ENCODE measurements at regions not wholly inside any gene's neighbourhood (a gene's known extent, or its start where the extent isn't known, plus 50 kb on each side); places are given as distances from the start of the nearest gene placed in this dataset.
"Not testable (repeated sequence)": the region's sequence is repeated elsewhere in the genome, so short reads cannot be mapped to it uniquely, and the experiment has no call there.

GRCh38 chr6:25192590-25193459 is 86.3 kb upstream of the CARMIL1 start:
- no peak for DNase-seq

GRCh38 chr6:25193460-25194171 is 85.6 kb upstream of the CARMIL1 start:
- DNase-seq: no peak

- DNase-seq: no peak
These were observed 84.9 kb upstream of the CARMIL1 start for GRCh38 chr6:25194172-25194678.

- DNase-seq: no peak
These were observed 82.7 kb upstream of the CARMIL1 start for GRCh38 chr6:25196464-25196863.

- DNase-seq: no peak
These were observed 82.1 kb upstream of the CARMIL1 start for GRCh38 chr6:25197111-25197510.

GRCh38 chr6:25199544-25199943 is 79.6 kb upstream of the CARMIL1 start:
- no peak for DNase-seq

- no peak for DNase-seq
These were observed 76.7 kb upstream of the CARMIL1 start for GRCh38 chr6:25202504-25202903.

- DNase-seq: no peak
These were observed 73.5 kb upstream of the CARMIL1 start for GRCh38 chr6:25205629-25206028.

DNA sequence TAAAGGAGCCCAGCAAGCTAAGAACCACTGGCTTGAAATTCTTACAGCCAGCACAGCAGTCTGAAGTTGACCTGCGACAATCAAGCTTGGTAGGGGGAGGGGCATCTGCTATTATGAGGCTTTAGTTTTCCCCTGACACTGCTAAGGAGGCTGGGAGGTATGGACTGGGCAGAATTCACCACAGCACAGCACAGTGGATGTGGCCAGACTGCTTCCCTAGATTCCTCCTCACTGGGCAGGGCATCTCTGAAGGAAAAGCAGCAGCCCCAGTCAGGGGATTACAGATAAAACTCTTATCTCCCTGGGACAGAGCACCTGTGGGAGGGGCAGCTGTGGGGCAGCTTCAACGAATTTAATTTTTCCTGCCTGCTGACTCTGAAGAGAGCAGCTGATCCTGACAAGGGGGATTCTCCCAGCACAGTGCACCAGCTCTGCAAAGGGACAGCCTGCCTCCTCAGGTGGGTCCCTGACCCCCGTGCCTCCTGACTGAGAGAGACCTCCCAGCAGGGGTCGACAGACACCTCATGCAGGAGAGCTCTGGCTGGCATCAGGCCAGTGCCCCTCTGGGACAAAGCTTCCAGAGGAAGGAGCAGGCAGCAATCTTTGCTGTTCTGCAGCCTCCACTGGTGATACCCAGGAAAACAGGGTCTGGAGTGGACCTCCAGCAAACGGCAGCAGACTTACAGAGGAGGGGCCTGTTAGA is 71.6 kb upstream of the CARMIL1 start:
- not testable (repeated sequence) for DNase-seq

- DNase-seq: no peak
These were observed 63.3 kb upstream of the CARMIL1 start for GRCh38 chr6:25215881-25216280.

- DNase-seq: no peak
These were observed 61.9 kb upstream of the CARMIL1 start for GRCh38 chr6:25217302-25217701.

GRCh38 chr6:25217829-25218228 is 61.3 kb upstream of the CARMIL1 start:
- no peak for DNase-seq

- no peak for DNase-seq
These were observed 60.8 kb upstream of the CARMIL1 start for GRCh38 chr6:25218346-25218745.

GRCh38 chr6:25219216-25219916 is 59.8 kb upstream of the CARMIL1 start:
- no peak for DNase-seq

GRCh38 chr6:25219917-25220278 is 59.3 kb upstream of the CARMIL1 start:
- no peak for DNase-seq

- no peak for DNase-seq
These were observed 58.3 kb upstream of the CARMIL1 start for GRCh38 chr6:25220857-25221256.

- no peak for DNase-seq
These were observed 57.0 kb upstream of the CARMIL1 start for GRCh38 chr6:25222006-25222678.

DNA sequence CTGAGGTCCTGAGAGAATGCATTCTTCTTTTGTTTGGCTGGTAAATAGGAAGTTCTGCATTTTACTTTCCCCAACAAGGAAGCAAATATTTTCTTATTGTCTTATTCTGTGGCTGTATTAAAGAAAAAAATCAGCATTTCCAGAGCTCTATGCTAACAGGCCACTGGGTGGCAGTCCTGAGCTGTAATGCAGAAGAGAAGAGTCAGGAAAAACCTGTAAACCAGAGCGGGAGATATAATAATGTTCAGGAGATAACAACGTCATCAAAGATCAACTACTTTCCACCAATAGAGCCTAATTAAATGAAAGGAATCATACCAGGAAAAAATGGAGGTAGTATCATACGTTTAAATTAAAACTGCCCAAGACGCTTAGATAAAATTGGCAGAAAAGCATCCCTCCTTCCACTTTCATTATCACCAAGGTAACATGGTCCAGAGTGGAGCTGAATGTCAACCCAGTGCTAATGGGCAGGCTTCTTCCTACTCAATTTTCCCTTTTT is 55.6 kb upstream of the CARMIL1 start:
- peak; percentile 71 to 74 for DNase-seq

DNA sequence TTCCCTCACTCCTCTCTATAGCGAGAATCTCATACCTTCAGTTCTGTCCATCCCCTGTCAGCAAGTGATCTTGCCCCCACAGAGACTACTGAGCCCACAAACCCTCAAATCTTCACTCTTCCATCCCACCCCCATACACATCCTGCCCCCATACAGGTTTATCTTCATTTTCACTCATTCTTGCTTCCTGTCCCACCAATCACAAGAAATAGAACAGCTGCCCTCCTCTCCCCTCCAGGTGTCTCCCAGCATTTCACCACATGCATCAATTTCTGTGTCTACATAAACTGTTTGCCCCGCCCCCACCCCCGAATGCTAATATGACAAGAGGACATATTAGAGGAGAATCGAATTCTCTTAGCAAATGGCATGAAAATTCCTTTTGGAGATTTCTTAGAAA is 54.9 kb upstream of the CARMIL1 start:
- no peak for DNase-seq

- no peak for DNase-seq
These were observed 51.3 kb upstream of the CARMIL1 start for GRCh38 chr6:25227854-25228253.
